ENCODE measurements at regions not wholly inside any gene's neighbourhood (a gene's known extent, or its start where the extent isn't known, plus 50 kb on each side); places are given as distances from the start of the nearest gene placed in this dataset.

GRCh38 chr3:84224262-84224661, 734.5 kb upstream of the CADM2 start:
- TF ChIP-seq CTCF (IDR thresholded peaks at IDR 0.05; ENCODE audit: insufficient read depth in 1 of 2, low read depth in 1 of 2, low read length in 1 of 2, severe bottlenecking in 1 of 2, unreplicated experiment in 1 of 2), result no peak
- DNase-seq, result no peak
- Histone ChIP-seq H3K4me1 (no peaks in the 10 kb centered on the region), H3K9me3 (peaks cover 8% of the 10 kb centered on the region), H3K4me3 (ENCODE audit: low read depth, low read length) (no peak overlapping the region), H3K27me3 (replicated peaks; ENCODE audit: control insufficient read depth, insufficient read depth, low read length) (no peaks in the 10 kb centered on the region), H3K36me3 (ENCODE audit: control insufficient read depth, insufficient read depth, low read length) (no peaks in the 10 kb centered on the region)
- no peaks in the 10 kb centered on the region for H3K27me3 Mint-ChIP-seq (ENCODE audit: insufficient read depth, unreplicated experiment)
- peaks cover 25% of the 10 kb centered on the region for H3K9me3 Mint-ChIP-seq (ENCODE audit: unreplicated experiment)
- ChIA-PET CTCF (no interaction called here), POLR2A (no interaction called here)
- no peak overlapping the region for H3K27ac Mint-ChIP-seq (ENCODE audit: unreplicated experiment)
- H3K4me1 Mint-ChIP-seq (ENCODE audit: low read depth, unreplicated experiment), result no peaks in the 10 kb centered on the region
- no TSS peak for BruUV-seq (replicated peaks)
- intact Hi-C loops (cut with micrococcal nuclease; ENCODE audit: unreplicated experiment), result no loop called here
- H3K36me3 Mint-ChIP-seq (ENCODE audit: insufficient read depth, unreplicated experiment), result no peaks in the 10 kb centered on the region
- no peak overlapping the region for H3K4me3 Mint-ChIP-seq (ENCODE audit: unreplicated experiment)

DNA sequence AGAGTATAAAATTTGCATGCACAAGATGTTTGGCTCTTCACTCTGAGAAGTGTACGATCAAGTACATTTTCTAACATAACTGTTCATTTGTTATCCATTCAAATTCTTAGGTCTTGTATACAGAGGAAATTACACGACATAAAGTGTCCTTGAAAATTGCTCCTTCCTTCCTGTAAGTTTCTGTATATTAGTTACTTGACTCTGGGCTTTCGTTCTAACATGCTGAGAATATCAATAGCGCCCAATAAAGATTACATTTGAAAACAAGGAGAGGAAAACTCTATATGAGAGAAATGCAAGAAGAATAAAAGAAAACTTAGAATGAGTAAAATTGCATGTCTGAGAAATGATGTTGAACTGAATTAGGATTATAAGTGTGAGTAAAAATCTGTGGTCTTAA, 722.5 kb upstream of the CADM2 start:
- Mint-ChIP-seq H3K4me3 (ENCODE audit: unreplicated experiment) (no peak overlapping the region), H3K27ac (ENCODE audit: unreplicated experiment) (no peak overlapping the region), H3K4me1 (ENCODE audit: low read depth, unreplicated experiment) (no peaks in the 10 kb centered on the region), H3K27me3 (ENCODE audit: insufficient read depth, unreplicated experiment) (no peaks in the 10 kb centered on the region), H3K9me3 (ENCODE audit: unreplicated experiment) (peaks cover 9% of the 10 kb centered on the region), H3K36me3 (ENCODE audit: insufficient read depth, unreplicated experiment) (no peaks in the 10 kb centered on the region)
- Histone ChIP-seq H3K36me3 (ENCODE audit: control insufficient read depth, insufficient read depth, low read length) (no peaks in the 10 kb centered on the region), H3K4me3 (ENCODE audit: low read depth, low read length) (no peak overlapping the region), H3K27me3 (replicated peaks; ENCODE audit: control insufficient read depth, insufficient read depth, low read length) (no peaks in the 10 kb centered on the region), H3K4me1 (no peaks in the 10 kb centered on the region), H3K9me3 (no peaks in the 10 kb centered on the region)
- ChIA-PET POLR2A (no interaction called here), CTCF (no interaction called here)
- DNase-seq, result no peak
- TF ChIP-seq CTCF (IDR thresholded peaks at IDR 0.05; ENCODE audit: insufficient read depth in 1 of 2, low read depth in 1 of 2, low read length in 1 of 2, severe bottlenecking in 1 of 2, unreplicated experiment in 1 of 2), result no peak
- BruUV-seq (replicated peaks), result no TSS peak
- intact Hi-C loops (cut with micrococcal nuclease; ENCODE audit: unreplicated experiment), result no loop called here

- no peak overlapping the region for H3K4me3 ChIP-seq (ENCODE audit: low read depth, low read length)
- CTCF ChIA-PET, result no interaction called here
- no peaks in the 10 kb centered on the region for H3K27me3 ChIP-seq (replicated peaks; ENCODE audit: control insufficient read depth, insufficient read depth, low read length)
- TF ChIP-seq CTCF (IDR thresholded peaks at IDR 0.05; ENCODE audit: insufficient read depth in 1 of 2, low read depth in 1 of 2, low read length in 1 of 2, severe bottlenecking in 1 of 2, unreplicated experiment in 1 of 2), result no peak
- H3K36me3 ChIP-seq (ENCODE audit: control insufficient read depth, insufficient read depth, low read length), result no peaks in the 10 kb centered on the region
- Mint-ChIP-seq H3K4me3 (ENCODE audit: unreplicated experiment) (no peak overlapping the region), H3K36me3 (ENCODE audit: insufficient read depth, unreplicated experiment) (no peaks in the 10 kb centered on the region), H3K4me1 (ENCODE audit: low read depth, unreplicated experiment) (no peaks in the 10 kb centered on the region), H3K27ac (ENCODE audit: unreplicated experiment) (no peak overlapping the region), H3K9me3 (ENCODE audit: unreplicated experiment) (no peaks in the 10 kb centered on the region), H3K27me3 (ENCODE audit: insufficient read depth, unreplicated experiment) (no peaks in the 10 kb centered on the region)
- intact Hi-C loops (cut with micrococcal nuclease; ENCODE audit: unreplicated experiment), result no loop called here
- POLR2A ChIA-PET, result no interaction called here
- no TSS peak for BruUV-seq (replicated peaks)
- no peak for DNase-seq
- H3K4me1 ChIP-seq, result no peaks in the 10 kb centered on the region
- H3K9me3 ChIP-seq, result no peaks in the 10 kb centered on the region
Measured at GRCh38 chr3:84245789-84246188, 713.0 kb upstream of the CADM2 start.
